ENCODE measurements at regions not wholly inside any gene's neighbourhood (a gene's known extent, or its start where the extent isn't known, plus 50 kb on each side); places are given as distances from the start of the nearest gene placed in this dataset.

GRCh38 chr1:110816945-110817344 is 56.0 kb upstream of the CD53 start:
- DNase-seq (ENCODE audit: low spot score), result no peak
- FAIRE-seq, result no peak
- in situ Hi-C loops (cut with HindIII; ENCODE audit: extremely low pct_ligation_motif_present, low pct_unique_long_range_greater_than_20kb) (no loop called here), intact Hi-C loops (cut with micrococcal nuclease; ENCODE audit: unreplicated experiment) (no loop called here)
- no peak for TF ChIP-seq ESRRA (CRISPR knock-in tag; IDR thresholded peaks at IDR 0.05; ENCODE audit: low read depth)
- no peak for TF ChIP-seq NCOA5 (CRISPR knock-in tag; IDR thresholded peaks at IDR 0.05)
- no peak for TF ChIP-seq ZNF280B (CRISPR knock-in tag; IDR thresholded peaks at IDR 0.05; ENCODE audit: borderline replicate concordance)
- TF ChIP-seq ZNF33B (CRISPR knock-in tag; IDR thresholded peaks at IDR 0.05), result no peak
- no peak for TF ChIP-seq SIN3B (IDR thresholded peaks at IDR 0.05; ENCODE audit: low read length)
- no peak for TF ChIP-seq ZNF280D (CRISPR knock-in tag; IDR thresholded peaks at IDR 0.05)
- no peak for TF ChIP-seq ZNF646 (CRISPR knock-in tag; IDR thresholded peaks at IDR 0.05)
- TF ChIP-seq, protein P1, sequence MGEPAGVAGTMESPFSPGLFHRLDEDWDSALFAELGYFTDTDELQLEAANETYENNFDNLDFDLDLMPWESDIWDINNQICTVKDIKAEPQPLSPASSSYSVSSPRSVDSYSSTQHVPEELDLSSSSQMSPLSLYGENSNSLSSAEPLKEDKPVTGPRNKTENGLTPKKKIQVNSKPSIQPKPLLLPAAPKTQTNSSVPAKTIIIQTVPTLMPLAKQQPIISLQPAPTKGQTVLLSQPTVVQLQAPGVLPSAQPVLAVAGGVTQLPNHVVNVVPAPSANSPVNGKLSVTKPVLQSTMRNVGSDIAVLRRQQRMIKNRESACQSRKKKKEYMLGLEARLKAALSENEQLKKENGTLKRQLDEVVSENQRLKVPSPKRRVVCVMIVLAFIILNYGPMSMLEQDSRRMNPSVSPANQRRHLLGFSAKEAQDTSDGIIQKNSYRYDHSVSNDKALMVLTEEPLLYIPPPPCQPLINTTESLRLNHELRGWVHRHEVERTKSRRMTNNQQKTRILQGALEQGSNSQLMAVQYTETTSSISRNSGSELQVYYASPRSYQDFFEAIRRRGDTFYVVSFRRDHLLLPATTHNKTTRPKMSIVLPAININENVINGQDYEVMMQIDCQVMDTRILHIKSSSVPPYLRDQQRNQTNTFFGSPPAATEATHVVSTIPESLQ (CRISPR knock-in tag; conservative IDR thresholded peaks at IDR 0.05), result no peak
- TF ChIP-seq ZNF260 (CRISPR knock-in tag; IDR thresholded peaks at IDR 0.05; ENCODE audit: borderline replicate concordance, low read depth), result no peak
- ChIA-PET POLR2A (no interaction called here), CTCF (ENCODE audit: low intra/inter-chr PET ratio, low total read pairs) (no interaction called here)
- no peak overlapping the region for H3K4me3 ChIP-seq (replicated peaks in 1 of 3; ENCODE audit: insufficient read depth in 1 of 3, low read depth in 2 of 3, low read length in 3 of 3)
- no peaks in the 10 kb centered on the region for H4K20me1 ChIP-seq (ENCODE audit: insufficient read depth, low read length)
- H2AFZ ChIP-seq (ENCODE audit: low read length), result no peak overlapping the region
- no peaks in the 10 kb centered on the region for H3K79me2 ChIP-seq (ENCODE audit: insufficient read depth, low read length)
- no peaks in the 10 kb centered on the region for H3K9me3 ChIP-seq (ENCODE audit: low read length)
- BruUV-seq (replicated peaks), result no TSS peak
- H3K4me2 ChIP-seq (ENCODE audit: low read depth, low read length), result no peak overlapping the region
- H3K36me3 ChIP-seq (replicated peaks in 1 of 2; ENCODE audit: control insufficient read depth in 1 of 2, insufficient read depth in 2 of 2, low read length in 2 of 2), result no peaks in the 10 kb centered on the region
- ATAC-seq, result no peak
- 2% methylated on average over 3 of the region's 3 CpGs for WGBS (ENCODE audit: low lambda C conversion rate)
- no peaks in the 10 kb centered on the region for H3K27me3 ChIP-seq (ENCODE audit: control insufficient read depth in 1 of 2, insufficient read depth in 2 of 2, low read length in 2 of 2)
- H3K4me1 ChIP-seq (ENCODE audit: insufficient read depth, low read length), result no peaks in the 10 kb centered on the region
- H3K9ac ChIP-seq (ENCODE audit: insufficient read depth, low read depth, low read length), result no peak overlapping the region
- no peak overlapping the region for H3K27ac ChIP-seq (ENCODE audit: extremely low read length, insufficient read depth, low read length)
